ENCODE measurements at regions not wholly inside any gene's neighbourhood (a gene's known extent, or its start where the extent isn't known, plus 50 kb on each side); places are given as distances from the start of the nearest gene placed in this dataset.

- TF ChIP-seq EZH2 (IDR thresholded peaks at IDR 0.05; ENCODE audit: borderline replicate concordance, low read length) (no peak), CTCF (conservative IDR thresholded peaks at IDR 0.05 in 1 of 2, IDR thresholded peaks at IDR 0.05 in 1 of 2; ENCODE audit: extremely low read depth in 1 of 2, insufficient read depth in 1 of 2, low read depth in 1 of 2, low read length in 2 of 2) (no peak)
Observed at GRCh38 chr17:5800646-5801045, 216.3 kb upstream of the NLRP1 start.
